HepG2 (cell line): ENCODE measurements at regions not wholly inside any gene's neighbourhood (a gene's known extent, or its start where the extent isn't known, plus 50 kb on each side); places are given as distances from the start of the nearest gene placed in this dataset.

Source experiments
- ATAC-seq: fragments of 200-7000 bp; cut with Tn5 transposase; 3 replicates; pipeline ENCODE4 v1.9.1; 2020; ENCODE audit warnings: mild to moderate bottlenecking, moderate library complexity
- BruUV-seq: library from RNA; stranded (reverse); fragments of 400-500 nt; replicated peaks from 2 replicates; lab custom pipeline; 2021; lab: Mats Ljungman, UMichigan
- CTCF ChIA-PET: fragments of 300-600 bp; formaldehyde crosslinking; extraction: SDS; loops from one replicate; lab custom pipeline; 2021; ENCODE audit warnings: low total read pairs, inconsistent platforms, low intra/inter-chr PET ratio; lab: Yijun Ruan, JAX
- POLR2A ChIA-PET: fragments of 350-600 bp; sonication (Branson Sonifier 250); formaldehyde crosslinking; loops from one replicate; lab custom pipeline; 2020; ENCODE audit warnings: antibody characterized with exemption, inconsistent platforms; lab: Yijun Ruan, JAX
- DNase-seq: peaks from one replicate; pipeline ENCODE4 v3.0.0-alpha.2; 2015; ENCODE audit warnings: low spot score
- FAIRE-seq: peaks from 3 replicates; lab custom pipeline; 2011; peaks lifted over from hg19 to GRCh38; lab: Jason Lieb, UNC
- H2AFZ ChIP-seq: one replicate; pipeline ENCODE4 v1.6.1; 2011; ENCODE audit warnings: low read length, inconsistent platforms
- H3K27ac ChIP-seq: fragments of 300-600 bp; 3 replicates; pipeline ENCODE4 v1.8.0; 2011; ENCODE audit warnings: mixed run types, mild to moderate bottlenecking, mixed read lengths, low read length, inconsistent platforms; ENCODE audit not compliant: insufficient read depth; ENCODE audit errors: extremely low read length
- H3K27me3 ChIP-seq, 2 experiments: fragments of 200-600 bp in 1 of 2; 2 replicates in 1 of 2; 3 replicates in 1 of 2; pipeline versions ENCODE4 v1.6.0 to v1.8.0; 2011; ENCODE audit warnings: low read length in 2 of 2, mild to moderate bottlenecking in 2 of 2, moderate library complexity in 2 of 2, inconsistent platforms in 1 of 2; ENCODE audit not compliant: insufficient read depth in 2 of 2, control insufficient read depth in 1 of 2
- H3K36me3 ChIP-seq, 2 experiments: fragments of 200-600 bp in 1 of 2; replicated peaks in 1 of 2; 2 replicates in 1 of 2; 3 replicates in 1 of 2; pipeline versions ENCODE4 v1.5.1 to v1.8.0; 2011; ENCODE audit warnings: low read length in 2 of 2, inconsistent platforms in 1 of 2; ENCODE audit not compliant: insufficient read depth in 2 of 2, control insufficient read depth in 1 of 2
- H3K4me1 ChIP-seq: 2 replicates; pipeline ENCODE4 v1.5.1; 2012; ENCODE audit warnings: low read length, inconsistent platforms; ENCODE audit not compliant: insufficient read depth
- H3K4me2 ChIP-seq: 2 replicates; pipeline ENCODE4 v1.6.0; 2011; ENCODE audit warnings: low read depth, low read length, inconsistent platforms
- H3K4me3 ChIP-seq, 3 experiments: fragments of 200-600 bp in 1 of 3; sonication (generic), shearing (Covaris generic) in 1 of 3; replicated peaks in 1 of 3; 2 replicates each; pipeline ENCODE4 v1.5.1; 2011 to 2016; ENCODE audit warnings: low read length in 3 of 3, inconsistent platforms in 2 of 3, low read depth in 2 of 3, mild to moderate bottlenecking in 2 of 3, control low read depth in 1 of 3, mixed read lengths in 1 of 3; ENCODE audit not compliant: insufficient read depth in 1 of 3
- H3K79me2 ChIP-seq: one replicate; pipeline ENCODE4 v1.6.1; 2011; ENCODE audit warnings: low read length, inconsistent platforms; ENCODE audit not compliant: insufficient read depth
- H3K9ac ChIP-seq: 2 replicates; pipeline ENCODE4 v1.6.0; 2011; ENCODE audit warnings: mild to moderate bottlenecking, low read depth, low read length, inconsistent platforms; ENCODE audit not compliant: insufficient read depth
- H3K9me3 ChIP-seq: 2 replicates; pipeline ENCODE4 v1.5.1; 2012; ENCODE audit warnings: mild to moderate bottlenecking, low read length
- H4K20me1 ChIP-seq: 2 replicates; pipeline ENCODE4 v1.6.0; 2011; ENCODE audit warnings: inconsistent platforms, mild to moderate bottlenecking, low read length, moderate library complexity; ENCODE audit not compliant: insufficient read depth
- FOSL2 ChIP-seq: sonication (generic); formaldehyde crosslinking; IDR thresholded peaks from 2 replicates; pipeline ENCODE4 v1.4.0; 2020; ENCODE audit warnings: missing genetic modification reagents
- FOXA1 ChIP-seq, 2 experiments: fragments of 450-650 bp in 1 of 2; sonication (generic) in 1 of 2; formaldehyde crosslinking in 1 of 2; IDR thresholded peaks; 2 replicates each; pipeline versions ENCODE4 v1.4.0 to v1.6.1; 2016 to 2020; ENCODE audit warnings: missing genetic modification reagents in 1 of 2
- FOXA3 ChIP-seq: IDR thresholded peaks from 2 replicates; pipeline ENCODE4 v1.6.1; 2016; ENCODE audit warnings: missing genetic modification reagents, missing compliant biosample characterization
- RNF2 ChIP-seq: fragments of 450-650 bp; conservative IDR thresholded peaks from 2 replicates; pipeline ENCODE4 v1.6.1; 2016; ENCODE audit warnings: low read depth
- SP2 ChIP-seq: sonication (generic); formaldehyde crosslinking; IDR thresholded peaks from 2 replicates; pipeline ENCODE4 v1.5.1; 2020; ENCODE audit warnings: mild to moderate bottlenecking, missing genetic modification reagents
- ZNF607 ChIP-seq: sonication (generic); formaldehyde crosslinking; IDR thresholded peaks from 2 replicates; pipeline ENCODE4 v1.5.1; 2020; ENCODE audit warnings: missing genetic modification reagents, mild to moderate bottlenecking, borderline replicate concordance
- ZNF766 ChIP-seq: sonication (generic); formaldehyde crosslinking; IDR thresholded peaks from 2 replicates; pipeline ENCODE4 v1.5.0; 2020; ENCODE audit warnings: missing genetic modification reagents, borderline replicate concordance
- WGBS: methylation state at CpG from one replicate; pipeline ENCODE4 v1.1.6; 2017; ENCODE audit warnings: low lambda C conversion rate; 5-methylcytosine and 5-hydroxymethylcytosine counted together
- in situ Hi-C: cut with HindIII; loops from 2 replicates; pipeline ENCODE4 v1.10.0; 2017; ENCODE audit warnings: low pct_unique_long_range_greater_than_20kb; ENCODE audit not compliant: extremely low pct_ligation_motif_present
- intact Hi-C: fragments of 100-400 bp; cut with micrococcal nuclease; formaldehyde crosslinking; loops from one replicate; pipeline ENCODE4 v1.10.0; 2022; ENCODE audit not compliant: unreplicated experiment
- TF ChIP-seq, protein P1 (sequence below): sonication (generic); formaldehyde crosslinking; IDR thresholded peaks from 2 replicates; pipeline ENCODE4 v1.5.0; 2020; ENCODE audit warnings: mild to moderate bottlenecking, missing genetic modification reagents, moderate library complexity

DNA sequence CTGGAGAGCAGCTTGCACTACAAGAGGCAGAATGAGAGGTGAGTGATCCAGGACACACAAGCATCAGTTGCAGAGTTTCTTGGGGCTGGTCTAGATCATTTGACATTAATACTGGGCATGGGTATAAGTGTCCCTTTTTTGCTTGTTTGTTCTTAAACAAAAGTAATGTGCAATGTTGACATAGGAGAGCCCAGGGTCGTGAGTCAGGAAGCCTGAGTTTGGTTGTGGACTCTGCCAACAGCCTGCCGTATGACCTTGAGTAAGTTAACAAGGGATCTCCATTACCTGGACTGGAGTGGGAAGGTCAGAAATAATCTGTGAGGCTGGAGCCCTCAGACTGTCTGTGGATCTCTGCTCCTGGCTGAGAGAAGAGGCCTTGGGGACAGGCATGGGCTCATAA is 170.3 kb downstream of the KCNA5 start:
- peak; percentile 14 for DNase-seq
- intact Hi-C loops (no loop called here), in situ Hi-C loops (no loop called here)
- no peaks in the 10 kb centered on the region for H3K79me2 ChIP-seq
- no peak for TF ChIP-seq FOXA1 (IDR thresholded peaks at IDR 0.05)
- TF ChIP-seq FOXA1 (CRISPR knock-in tag; IDR thresholded peaks at IDR 0.05), result peak; percentile 51; the same call in 1 of the 2 replicates
- peak; percentile 46 for TF ChIP-seq FOSL2 (CRISPR knock-in tag)
- peak; percentile 30; the same call in 1 of the 2 replicates for TF ChIP-seq FOXA3 (CRISPR knock-in tag)
- no peak for TF ChIP-seq SP2 (CRISPR knock-in tag)
- no peak for TF ChIP-seq ZNF766 (CRISPR knock-in tag)
- TF ChIP-seq, protein P1, sequence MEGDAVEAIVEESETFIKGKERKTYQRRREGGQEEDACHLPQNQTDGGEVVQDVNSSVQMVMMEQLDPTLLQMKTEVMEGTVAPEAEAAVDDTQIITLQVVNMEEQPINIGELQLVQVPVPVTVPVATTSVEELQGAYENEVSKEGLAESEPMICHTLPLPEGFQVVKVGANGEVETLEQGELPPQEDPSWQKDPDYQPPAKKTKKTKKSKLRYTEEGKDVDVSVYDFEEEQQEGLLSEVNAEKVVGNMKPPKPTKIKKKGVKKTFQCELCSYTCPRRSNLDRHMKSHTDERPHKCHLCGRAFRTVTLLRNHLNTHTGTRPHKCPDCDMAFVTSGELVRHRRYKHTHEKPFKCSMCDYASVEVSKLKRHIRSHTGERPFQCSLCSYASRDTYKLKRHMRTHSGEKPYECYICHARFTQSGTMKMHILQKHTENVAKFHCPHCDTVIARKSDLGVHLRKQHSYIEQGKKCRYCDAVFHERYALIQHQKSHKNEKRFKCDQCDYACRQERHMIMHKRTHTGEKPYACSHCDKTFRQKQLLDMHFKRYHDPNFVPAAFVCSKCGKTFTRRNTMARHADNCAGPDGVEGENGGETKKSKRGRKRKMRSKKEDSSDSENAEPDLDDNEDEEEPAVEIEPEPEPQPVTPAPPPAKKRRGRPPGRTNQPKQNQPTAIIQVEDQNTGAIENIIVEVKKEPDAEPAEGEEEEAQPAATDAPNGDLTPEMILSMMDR (CRISPR knock-in tag), result no peak
- TF ChIP-seq ZNF607 (CRISPR knock-in tag), result no peak
- no peak for TF ChIP-seq RNF2
- no peaks in the 10 kb centered on the region for H4K20me1 ChIP-seq
- WGBS, result 0% methylated on average over 2 of the region's 2 CpGs
- H2AFZ ChIP-seq, result no peak overlapping the region
- ATAC-seq, result peak; percentile 71; the same call in 2 of the 3 replicates
- H3K4me1 ChIP-seq, result no peaks in the 10 kb centered on the region
- H3K27ac ChIP-seq, result no peak overlapping the region
- BruUV-seq, result no TSS peak
- ChIA-PET CTCF (no interaction called here), POLR2A (no interaction called here)
- no peaks in the 10 kb centered on the region for H3K36me3 ChIP-seq
- H3K27me3 ChIP-seq, result no peaks in the 10 kb centered on the region; a peak in 1 of 5 replicates
- no peak overlapping the region for H3K4me3 ChIP-seq
- no peak overlapping the region for H3K4me2 ChIP-seq
- H3K9me3 ChIP-seq, result no peaks in the 10 kb centered on the region
- FAIRE-seq, result no peak
- H3K9ac ChIP-seq, result no peak overlapping the region
